Stimulated activated CD8-positive, alpha-beta memory T cell treated with anti-CD3 and anti-CD28 coated beads, Interleukin-4, amount 100 ng/mL, for 1 hour (primary cell): ENCODE measurements at regions not wholly inside any gene's neighbourhood (a gene's known extent, or its start where the extent isn't known, plus 50 kb on each side); places are given as distances from the start of the nearest gene placed in this dataset.

ENCODE experiments used
- DNase-seq, 2 donors: peaks; one replicate each; pipeline ENCODE4 v3.0.0-alpha.2; 2020; ENCODE audit warnings: low read depth in 2 of 2, low spot score in 1 of 2

DNA sequence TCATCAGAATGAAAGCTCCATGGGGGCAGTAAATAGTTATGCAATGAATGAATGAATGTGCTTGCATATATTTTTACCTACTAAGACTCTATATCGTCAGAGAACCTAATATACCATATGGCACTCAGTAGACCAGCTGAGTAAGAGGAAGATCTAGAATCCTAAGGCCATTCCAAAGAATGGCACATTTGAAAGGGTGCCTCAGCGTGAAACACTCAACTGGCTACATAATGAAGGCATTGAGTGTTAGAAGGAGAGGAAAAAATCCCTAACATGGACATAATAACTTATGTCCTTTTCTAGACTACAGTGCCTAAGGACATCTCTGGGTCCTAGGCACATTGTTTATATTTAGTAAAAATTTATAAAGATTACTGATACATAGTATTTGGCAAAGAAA, 61.7 kb upstream of the ARID2 start:
- no peak for DNase-seq

DNA sequence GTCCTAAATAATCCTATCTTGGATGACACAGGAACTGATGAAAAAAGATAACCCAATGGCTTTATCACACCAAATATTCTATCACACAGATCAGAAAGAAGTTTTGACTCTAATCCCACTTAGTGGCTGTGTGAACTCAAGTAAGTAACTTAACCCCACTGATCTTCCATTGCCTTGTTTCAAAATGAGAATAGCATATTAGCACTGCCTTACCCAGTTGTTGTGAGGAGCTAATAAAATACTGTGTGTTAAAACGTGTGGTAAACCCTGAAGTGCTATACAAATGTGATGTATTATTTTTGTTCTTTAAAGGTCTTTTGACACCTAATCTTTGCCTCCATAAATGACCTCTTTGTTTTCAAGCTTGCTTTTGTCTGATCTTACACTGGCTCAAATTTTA, 60.9 kb upstream of the ARID2 start:
- DNase-seq, result no peak

DNA sequence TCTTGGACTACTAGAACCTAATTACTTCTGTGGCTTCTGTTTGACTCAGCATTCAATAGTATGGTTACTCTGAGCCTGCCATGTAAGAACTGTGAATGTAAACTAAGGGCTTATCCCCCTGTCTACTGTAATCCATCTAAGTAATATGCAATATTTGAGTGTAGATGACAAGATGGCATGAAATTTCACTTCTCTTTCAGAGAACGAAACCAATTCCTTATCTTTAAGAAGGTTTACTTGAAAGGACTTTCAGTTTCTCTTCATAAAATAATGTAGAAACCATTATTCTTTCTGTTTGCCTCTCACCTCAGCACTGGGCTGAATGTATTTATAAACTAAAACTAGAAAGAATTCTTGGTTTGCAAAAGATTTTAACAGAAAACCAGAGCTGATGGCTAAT, 60.4 kb upstream of the ARID2 start:
- DNase-seq, result no peak

DNA sequence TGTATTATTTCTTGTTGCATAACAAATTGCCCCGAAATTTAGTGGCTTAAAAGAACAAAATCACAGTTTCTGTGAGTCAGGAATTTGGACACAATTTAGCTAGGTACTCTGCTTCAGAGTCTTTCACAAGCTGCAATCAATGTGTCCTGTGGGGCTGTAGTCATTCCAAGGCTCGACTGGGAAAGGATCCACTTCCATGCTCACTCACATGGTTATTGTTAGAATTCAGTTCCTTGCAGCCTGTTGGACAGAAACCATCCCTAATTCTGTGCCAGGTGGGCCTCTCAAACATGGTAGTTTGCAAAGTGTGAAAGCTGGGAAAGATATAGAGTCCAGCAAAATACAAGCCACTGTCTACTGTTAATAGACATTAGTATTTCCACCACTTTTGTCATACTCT, 59.7 kb upstream of the ARID2 start:
- DNase-seq, result no peak

DNA sequence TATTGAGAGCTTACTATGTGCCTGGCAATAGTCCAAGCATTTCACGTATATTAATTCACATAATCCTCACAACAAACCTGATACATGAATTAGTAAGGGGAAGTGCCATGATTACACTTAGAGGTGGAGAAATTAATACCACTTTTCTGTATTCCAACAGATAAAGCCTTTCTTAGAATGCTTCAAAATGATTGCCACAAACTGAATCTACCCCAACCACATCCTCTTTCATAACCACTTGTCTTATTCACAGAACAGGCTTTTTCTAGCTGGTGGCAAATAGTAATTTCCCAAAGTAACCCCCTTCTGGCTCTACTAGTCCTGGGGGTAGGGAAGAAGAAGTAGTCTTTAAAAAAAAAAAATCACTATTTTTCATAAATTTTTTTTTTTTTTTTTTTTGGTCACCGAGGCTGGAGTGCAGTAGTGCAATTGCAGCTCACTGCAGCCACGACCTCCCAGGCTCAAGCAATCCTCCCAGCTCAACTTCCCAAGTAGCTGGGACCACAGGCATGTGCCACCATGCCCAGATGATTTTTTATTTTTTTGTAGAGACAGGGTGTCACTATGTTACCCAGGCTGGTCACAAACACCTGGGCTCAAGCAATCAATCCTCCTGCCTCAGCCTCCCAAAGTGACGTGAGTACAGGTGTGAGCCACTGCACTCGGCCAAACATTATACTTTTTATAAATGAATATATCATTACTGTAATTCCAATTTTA, 59.0 kb upstream of the ARID2 start:
- DNase-seq, result no peak

DNA sequence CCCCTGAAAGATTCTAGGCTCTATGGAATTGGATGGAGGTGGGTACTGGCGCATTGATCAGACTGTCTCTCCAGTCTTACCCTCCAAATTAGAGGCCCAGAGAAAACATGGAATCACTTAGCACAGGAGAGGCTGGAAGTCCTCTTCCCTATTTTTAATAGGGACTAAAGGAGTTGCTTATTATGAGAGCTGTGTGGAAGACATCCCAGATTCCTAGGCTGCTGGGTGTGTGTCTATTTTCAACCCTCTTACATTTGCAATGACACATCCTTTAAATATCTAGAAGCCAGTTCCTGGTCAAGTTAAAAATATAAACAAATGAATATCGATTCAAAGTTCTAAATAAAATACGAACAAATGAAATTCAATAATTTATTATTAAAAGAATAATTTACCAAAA, 58.3 kb upstream of the ARID2 start:
- DNase-seq, result no peak

DNA sequence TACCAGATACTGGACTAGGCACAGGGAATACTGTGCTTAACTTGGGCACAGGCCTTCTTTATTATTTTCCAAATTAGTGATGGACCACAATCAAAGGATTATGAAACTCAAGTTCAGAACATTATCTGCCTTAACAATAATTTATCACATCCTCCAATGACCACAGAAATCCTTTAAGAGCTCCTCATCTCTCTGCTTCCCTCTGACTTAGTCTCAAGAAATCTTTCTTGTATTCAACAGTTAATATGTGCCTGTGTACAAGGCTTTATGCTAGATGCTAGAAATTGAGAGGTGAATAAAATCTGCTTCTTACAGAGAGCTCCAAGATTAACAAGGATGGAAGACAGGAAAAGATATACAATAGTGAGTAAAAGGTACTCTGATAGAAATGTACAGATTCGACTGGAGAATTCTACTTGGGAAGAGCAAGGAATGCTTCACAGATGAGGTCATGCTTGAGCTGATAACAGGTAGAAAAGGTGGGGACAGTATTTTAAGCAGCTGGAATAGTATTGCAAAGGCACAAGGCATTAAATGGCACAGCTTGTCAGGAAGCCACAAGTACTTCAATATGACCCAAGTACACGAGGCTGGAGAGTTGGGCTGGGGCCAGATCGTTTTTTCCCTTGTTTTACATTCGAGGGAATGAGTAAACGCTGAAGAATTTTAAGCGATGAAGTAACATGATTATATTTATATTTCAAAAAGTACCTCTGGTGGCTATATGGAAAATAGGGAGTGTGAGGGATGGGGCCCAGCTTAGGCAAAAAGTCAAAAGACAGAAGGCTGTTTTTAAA, 55.1 kb upstream of the ARID2 start:
- DNase-seq, result no peak

DNA sequence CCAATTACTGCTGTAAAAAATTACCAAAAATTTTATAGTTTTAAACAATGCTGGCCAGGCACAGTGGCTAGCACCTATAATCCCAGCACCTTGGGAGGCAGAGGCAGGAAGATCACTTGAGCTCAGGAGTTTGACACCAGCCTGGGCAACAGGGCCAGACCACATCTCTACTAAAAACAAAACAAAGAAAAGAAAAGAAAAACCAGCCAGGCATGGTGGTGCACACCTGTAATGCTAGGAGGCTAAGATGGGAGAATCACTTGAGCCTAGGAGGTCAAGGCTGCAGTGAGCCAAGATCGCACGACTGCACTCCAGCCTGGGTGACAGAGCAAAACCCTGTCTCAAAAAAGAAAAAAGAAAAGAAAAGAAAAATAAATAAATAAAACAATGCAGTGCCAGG, 54.0 kb upstream of the ARID2 start:
- no peak for DNase-seq
